GM19239 (cell line): ENCODE measurements at regions not wholly inside any gene's neighbourhood (a gene's known extent, or its start where the extent isn't known, plus 50 kb on each side); places are given as distances from the start of the nearest gene placed in this dataset.

Experiments
- DNase-seq: peaks from one replicate; pipeline ENCODE4 v3.0.0; 2011; ENCODE audit warnings: low spot score; ENCODE audit not compliant: insufficient read length
- FAIRE-seq: peaks from 2 replicates; lab custom pipeline; 2011; peaks lifted over from hg19 to GRCh38; lab: Jason Lieb, UNC

DNA sequence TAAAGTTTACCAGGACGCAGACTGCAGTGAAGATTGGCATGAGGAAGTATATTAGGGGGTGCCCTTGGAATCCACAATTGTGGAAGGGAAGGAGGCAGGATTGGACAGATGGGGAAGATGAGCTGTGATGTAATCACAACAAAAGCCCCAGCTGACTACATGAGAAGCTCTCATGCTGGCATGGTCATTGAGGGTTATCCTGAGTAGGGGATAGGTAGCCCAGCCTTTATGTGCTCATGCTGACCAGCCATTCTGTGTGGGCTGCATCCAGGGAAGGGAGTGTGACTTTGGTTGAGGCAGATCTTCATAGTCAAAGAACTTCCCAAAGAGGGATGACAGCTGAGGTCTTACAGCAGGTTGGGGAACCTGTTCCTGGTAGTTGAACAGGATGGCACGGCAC, 52.0 kb upstream of the RANBP6 start:
- no peak for FAIRE-seq
- no peak for DNase-seq
